ENCODE measurements at regions not wholly inside any gene's neighbourhood (a gene's known extent, or its start where the extent isn't known, plus 50 kb on each side); places are given as distances from the start of the nearest gene placed in this dataset.

GRCh38 chr11:80629466-80629865 is 1188.6 kb upstream of the TENM4 start:
- DNase-seq = no peak
- no peaks in the 10 kb centered on the region for H3K4me1 ChIP-seq
- no peak overlapping the region for H3K4me3 ChIP-seq
- H3K9me3 ChIP-seq = no peaks in the 10 kb centered on the region
- H3K27me3 ChIP-seq = no peaks in the 10 kb centered on the region
- TF ChIP-seq POLR2A (IDR thresholded peaks at IDR 0.05) (no peak), CTCF (IDR thresholded peaks at IDR 0.05) (no peak)
- no peak overlapping the region for H3K27ac ChIP-seq
- 71 to 82% methylated on average over 2 of the region's 2 CpGs for WGBS, 2 donors
- H3K36me3 ChIP-seq = no peaks in the 10 kb centered on the region
- intact Hi-C loops (cut with DNase I) = no loop called here

- H3K4me1 ChIP-seq = no peaks in the 10 kb centered on the region
- no peaks in the 10 kb centered on the region for H3K9me3 ChIP-seq
- no peaks in the 10 kb centered on the region for H3K36me3 ChIP-seq
- 75 to 84% methylated on average over 1 of the region's 1 CpG for WGBS, 2 donors
- no peak overlapping the region for H3K27ac ChIP-seq
- intact Hi-C loops (cut with DNase I) = no loop called here
- no peak for TF ChIP-seq CTCF (IDR thresholded peaks at IDR 0.05)
- no peak for TF ChIP-seq POLR2A (IDR thresholded peaks at IDR 0.05)
- H3K27me3 ChIP-seq = no peaks in the 10 kb centered on the region
- H3K4me3 ChIP-seq = no peak overlapping the region
- no peak for DNase-seq
Measured at GRCh38 chr11:80627364-80627763, 1186.5 kb upstream of the TENM4 start.

GRCh38 chr11:80626721-80627120 is 1185.9 kb upstream of the TENM4 start:
- no peak for DNase-seq
- H3K27ac ChIP-seq = no peak overlapping the region
- intact Hi-C loops (cut with DNase I) = no loop called here
- no peaks in the 10 kb centered on the region for H3K9me3 ChIP-seq
- H3K4me1 ChIP-seq = no peaks in the 10 kb centered on the region
- TF ChIP-seq POLR2A (IDR thresholded peaks at IDR 0.05) (no peak), CTCF (IDR thresholded peaks at IDR 0.05) (no peak)
- no peaks in the 10 kb centered on the region for H3K36me3 ChIP-seq
- H3K27me3 ChIP-seq = no peaks in the 10 kb centered on the region
- WGBS, 2 donors = 85 to 89% methylated on average over 4 of the region's 4 CpGs
- no peak overlapping the region for H3K4me3 ChIP-seq

GRCh38 chr11:80625563-80625962 is 1184.7 kb upstream of the TENM4 start:
- Histone ChIP-seq H3K27ac (no peak overlapping the region), H3K4me1 (no peaks in the 10 kb centered on the region), H3K36me3 (no peaks in the 10 kb centered on the region), H3K27me3 (no peaks in the 10 kb centered on the region), H3K9me3 (no peaks in the 10 kb centered on the region), H3K4me3 (no peak overlapping the region)
- 72 to 73% methylated on average over 3 of the region's 3 CpGs for WGBS, 2 donors
- DNase-seq = no peak
- intact Hi-C loops (cut with DNase I) = no loop called here
- TF ChIP-seq POLR2A (IDR thresholded peaks at IDR 0.05) = no peak
- no peak for TF ChIP-seq CTCF (IDR thresholded peaks at IDR 0.05)

- 42 to 46% methylated on average over 3 of the region's 3 CpGs for WGBS, 2 donors
- no peak overlapping the region for H3K4me3 ChIP-seq
- no peaks in the 10 kb centered on the region for H3K27me3 ChIP-seq
- intact Hi-C loops (cut with DNase I) = no loop called here
- H3K27ac ChIP-seq = no peak overlapping the region
- no peaks in the 10 kb centered on the region for H3K9me3 ChIP-seq
- no peaks in the 10 kb centered on the region for H3K4me1 ChIP-seq
- no peak for DNase-seq
- TF ChIP-seq CTCF (IDR thresholded peaks at IDR 0.05) (no peak), POLR2A (IDR thresholded peaks at IDR 0.05) (no peak)
- H3K36me3 ChIP-seq = no peaks in the 10 kb centered on the region
Measured at GRCh38 chr11:80621871-80622270, 1181.0 kb upstream of the TENM4 start.
